GM23338 (cell line): ENCODE measurements at regions not wholly inside any gene's neighbourhood (a gene's known extent, or its start where the extent isn't known, plus 50 kb on each side); places are given as distances from the start of the nearest gene placed in this dataset.

Experiments used
- ATAC-seq: fragments of 200-7000 bp; cut with Tn5 transposase; 3 replicates; pipeline ENCODE4 v1.9.1; 2020
- DNase-seq: peaks from one replicate; pipeline ENCODE4 v3.0.0-alpha.2; 2015; ENCODE audit warnings: low spot score
- H2AFZ ChIP-seq: fragments of 200-600 bp; sonication (generic); 2 replicates; pipeline ENCODE4 v1.8.0; 2016; ENCODE audit warnings: antibody characterized with exemption, mild to moderate bottlenecking, moderate library complexity
- H3F3A ChIP-seq: fragments of 200-600 bp; sonication (generic); replicated peaks from 2 replicates; pipeline ENCODE4 v1.8.0; 2017; ENCODE audit warnings: antibody characterized with exemption, mixed run types, low read depth
- H3K27ac ChIP-seq: fragments of 200-600 bp; sonication (generic); 2 replicates; pipeline ENCODE4 v1.6.1; 2016; ENCODE audit warnings: low read depth
- H3K27me3 ChIP-seq: fragments of 200-600 bp; sonication (generic); 2 replicates; pipeline ENCODE4 v1.8.0; 2016; ENCODE audit warnings: mild to moderate bottlenecking, mixed run types, moderate library complexity; ENCODE audit not compliant: insufficient read depth
- H3K36me3 ChIP-seq: fragments of 200-600 bp; sonication (generic); 2 replicates; pipeline ENCODE4 v1.8.0; 2016; ENCODE audit warnings: mild to moderate bottlenecking; ENCODE audit not compliant: insufficient read depth
- H3K4me1 ChIP-seq: fragments of 200-600 bp; sonication (generic); 2 replicates; pipeline ENCODE4 v1.8.0; 2016; ENCODE audit warnings: mild to moderate bottlenecking, moderate library complexity; ENCODE audit not compliant: insufficient read depth
- H3K4me2 ChIP-seq: fragments of 200-600 bp; sonication (generic); 2 replicates; pipeline ENCODE4 v1.7.1; 2017; ENCODE audit warnings: mixed run types
- H3K4me3 ChIP-seq: fragments of 200-600 bp; sonication (generic); 2 replicates; pipeline ENCODE4 v1.6.1; 2016; ENCODE audit warnings: mixed run types
- H3K79me2 ChIP-seq: fragments of 200-600 bp; sonication (generic); replicated peaks from 2 replicates; pipeline ENCODE4 v1.8.0; 2017; ENCODE audit warnings: mild to moderate bottlenecking; ENCODE audit not compliant: insufficient read depth
- H3K9me2 ChIP-seq: fragments of 200-600 bp; sonication (generic); 2 replicates; pipeline ENCODE4 v1.8.0; 2017; ENCODE audit not compliant: insufficient read depth
- H4K20me1 ChIP-seq: fragments of 200-600 bp; sonication (generic); replicated peaks from 2 replicates; pipeline ENCODE4 v1.8.0; 2017; ENCODE audit warnings: mild to moderate bottlenecking; ENCODE audit not compliant: insufficient read depth
- H3K27ac Mint-ChIP-seq: 2 replicates; pipeline ENCODE4 v1.8.0; 2020; ENCODE audit warnings: inconsistent platforms, mild to moderate bottlenecking, moderate library complexity, mixed read lengths
- H3K27me3 Mint-ChIP-seq: 3 replicates; pipeline ENCODE4 v1.8.0; 2022; ENCODE audit warnings: low read depth, mild to moderate bottlenecking, moderate library complexity, mixed read lengths, inconsistent platforms; ENCODE audit not compliant: insufficient read depth, poor library complexity
- H3K36me3 Mint-ChIP-seq: 3 replicates; pipeline ENCODE4 v1.8.0; 2021; ENCODE audit warnings: low read depth, mild to moderate bottlenecking, inconsistent platforms, moderate library complexity, mixed read lengths
- H3K4me1 Mint-ChIP-seq: 3 replicates; pipeline ENCODE4 v1.8.0; 2020; ENCODE audit warnings: mild to moderate bottlenecking, inconsistent platforms, mixed read lengths
- H3K4me3 Mint-ChIP-seq: 3 replicates; pipeline ENCODE4 v1.8.0; 2021; ENCODE audit warnings: moderate library complexity, mild to moderate bottlenecking, inconsistent platforms, mixed read lengths
- H3K9me3 Mint-ChIP-seq: 3 replicates; pipeline ENCODE4 v1.8.0; 2020; ENCODE audit warnings: moderate library complexity, mild to moderate bottlenecking, inconsistent platforms, mixed read lengths
- ZNF331 ChIP-seq: fragments of 250-450 bp; sonication (Bioruptor Pico); IDR thresholded peaks from 2 replicates; pipeline ENCODE4 v1.5.0; 2020; ENCODE audit warnings: low read depth, mild to moderate bottlenecking, moderate library complexity
- TF ChIP-seq, protein P1 (sequence below): fragments of 250-450 bp; sonication (Bioruptor Pico); IDR thresholded peaks from 2 replicates; pipeline ENCODE4 v1.5.0; 2020; ENCODE audit warnings: mild to moderate bottlenecking, moderate library complexity
- TF ChIP-seq, protein P2 (sequence below): IDR thresholded peaks from one replicate; pipeline ENCODE4 v1.6.1; 2018; ENCODE audit warnings: antibody characterized with exemption; ENCODE audit not compliant: unreplicated experiment

DNA sequence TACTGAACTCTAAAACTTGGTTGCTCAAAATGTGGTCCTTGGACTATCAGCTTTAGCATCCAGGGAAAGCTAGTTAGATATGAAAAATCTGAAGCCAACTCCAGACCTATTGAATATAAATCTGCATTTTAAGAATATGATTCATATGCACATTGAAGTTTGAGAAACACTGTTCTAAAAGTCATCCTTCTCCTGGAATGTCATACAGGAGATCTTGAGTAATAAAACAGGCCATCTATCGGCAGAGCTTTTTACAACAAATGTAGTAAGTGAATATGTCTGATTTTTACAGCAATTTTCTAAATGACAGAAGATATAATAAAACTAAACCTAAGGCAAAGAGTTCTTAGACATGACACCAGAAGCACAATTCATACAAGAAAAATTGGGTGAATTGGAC is 140.4 kb downstream of the PMP22 start:
- Histone ChIP-seq H3K4me3 (no peak overlapping the region), H3F3A (no peaks in the 10 kb centered on the region), H4K20me1 (no peaks in the 10 kb centered on the region), H3K79me2 (no peaks in the 10 kb centered on the region), H3K36me3 (no peaks in the 10 kb centered on the region), H3K27ac (no peak overlapping the region), H3K9me2 (peaks cover 11% of the 10 kb centered on the region; the same call in 1 of the 2 replicates), H3K4me2 (no peak overlapping the region), H3K27me3 (no peaks in the 10 kb centered on the region), H3K4me1 (0 out of 2 replicates have a peak, but pooled peaks cover 3% of the 10 kb centered on the region), H2AFZ (no peak overlapping the region)
- Mint-ChIP-seq H3K4me3 (no peak overlapping the region), H3K4me1 (peaks cover 3% of the 10 kb centered on the region; the same call in 2 of the 3 replicates), H3K27me3 (peaks cover 5% of the 10 kb centered on the region), H3K36me3 (no peaks in the 10 kb centered on the region), H3K9me3 (no peaks in the 10 kb centered on the region; the same call in 2 of the 3 replicates), H3K27ac (no peak overlapping the region)
- DNase-seq (no peak), ATAC-seq (no peak)
- TF ChIP-seq, protein P1, sequence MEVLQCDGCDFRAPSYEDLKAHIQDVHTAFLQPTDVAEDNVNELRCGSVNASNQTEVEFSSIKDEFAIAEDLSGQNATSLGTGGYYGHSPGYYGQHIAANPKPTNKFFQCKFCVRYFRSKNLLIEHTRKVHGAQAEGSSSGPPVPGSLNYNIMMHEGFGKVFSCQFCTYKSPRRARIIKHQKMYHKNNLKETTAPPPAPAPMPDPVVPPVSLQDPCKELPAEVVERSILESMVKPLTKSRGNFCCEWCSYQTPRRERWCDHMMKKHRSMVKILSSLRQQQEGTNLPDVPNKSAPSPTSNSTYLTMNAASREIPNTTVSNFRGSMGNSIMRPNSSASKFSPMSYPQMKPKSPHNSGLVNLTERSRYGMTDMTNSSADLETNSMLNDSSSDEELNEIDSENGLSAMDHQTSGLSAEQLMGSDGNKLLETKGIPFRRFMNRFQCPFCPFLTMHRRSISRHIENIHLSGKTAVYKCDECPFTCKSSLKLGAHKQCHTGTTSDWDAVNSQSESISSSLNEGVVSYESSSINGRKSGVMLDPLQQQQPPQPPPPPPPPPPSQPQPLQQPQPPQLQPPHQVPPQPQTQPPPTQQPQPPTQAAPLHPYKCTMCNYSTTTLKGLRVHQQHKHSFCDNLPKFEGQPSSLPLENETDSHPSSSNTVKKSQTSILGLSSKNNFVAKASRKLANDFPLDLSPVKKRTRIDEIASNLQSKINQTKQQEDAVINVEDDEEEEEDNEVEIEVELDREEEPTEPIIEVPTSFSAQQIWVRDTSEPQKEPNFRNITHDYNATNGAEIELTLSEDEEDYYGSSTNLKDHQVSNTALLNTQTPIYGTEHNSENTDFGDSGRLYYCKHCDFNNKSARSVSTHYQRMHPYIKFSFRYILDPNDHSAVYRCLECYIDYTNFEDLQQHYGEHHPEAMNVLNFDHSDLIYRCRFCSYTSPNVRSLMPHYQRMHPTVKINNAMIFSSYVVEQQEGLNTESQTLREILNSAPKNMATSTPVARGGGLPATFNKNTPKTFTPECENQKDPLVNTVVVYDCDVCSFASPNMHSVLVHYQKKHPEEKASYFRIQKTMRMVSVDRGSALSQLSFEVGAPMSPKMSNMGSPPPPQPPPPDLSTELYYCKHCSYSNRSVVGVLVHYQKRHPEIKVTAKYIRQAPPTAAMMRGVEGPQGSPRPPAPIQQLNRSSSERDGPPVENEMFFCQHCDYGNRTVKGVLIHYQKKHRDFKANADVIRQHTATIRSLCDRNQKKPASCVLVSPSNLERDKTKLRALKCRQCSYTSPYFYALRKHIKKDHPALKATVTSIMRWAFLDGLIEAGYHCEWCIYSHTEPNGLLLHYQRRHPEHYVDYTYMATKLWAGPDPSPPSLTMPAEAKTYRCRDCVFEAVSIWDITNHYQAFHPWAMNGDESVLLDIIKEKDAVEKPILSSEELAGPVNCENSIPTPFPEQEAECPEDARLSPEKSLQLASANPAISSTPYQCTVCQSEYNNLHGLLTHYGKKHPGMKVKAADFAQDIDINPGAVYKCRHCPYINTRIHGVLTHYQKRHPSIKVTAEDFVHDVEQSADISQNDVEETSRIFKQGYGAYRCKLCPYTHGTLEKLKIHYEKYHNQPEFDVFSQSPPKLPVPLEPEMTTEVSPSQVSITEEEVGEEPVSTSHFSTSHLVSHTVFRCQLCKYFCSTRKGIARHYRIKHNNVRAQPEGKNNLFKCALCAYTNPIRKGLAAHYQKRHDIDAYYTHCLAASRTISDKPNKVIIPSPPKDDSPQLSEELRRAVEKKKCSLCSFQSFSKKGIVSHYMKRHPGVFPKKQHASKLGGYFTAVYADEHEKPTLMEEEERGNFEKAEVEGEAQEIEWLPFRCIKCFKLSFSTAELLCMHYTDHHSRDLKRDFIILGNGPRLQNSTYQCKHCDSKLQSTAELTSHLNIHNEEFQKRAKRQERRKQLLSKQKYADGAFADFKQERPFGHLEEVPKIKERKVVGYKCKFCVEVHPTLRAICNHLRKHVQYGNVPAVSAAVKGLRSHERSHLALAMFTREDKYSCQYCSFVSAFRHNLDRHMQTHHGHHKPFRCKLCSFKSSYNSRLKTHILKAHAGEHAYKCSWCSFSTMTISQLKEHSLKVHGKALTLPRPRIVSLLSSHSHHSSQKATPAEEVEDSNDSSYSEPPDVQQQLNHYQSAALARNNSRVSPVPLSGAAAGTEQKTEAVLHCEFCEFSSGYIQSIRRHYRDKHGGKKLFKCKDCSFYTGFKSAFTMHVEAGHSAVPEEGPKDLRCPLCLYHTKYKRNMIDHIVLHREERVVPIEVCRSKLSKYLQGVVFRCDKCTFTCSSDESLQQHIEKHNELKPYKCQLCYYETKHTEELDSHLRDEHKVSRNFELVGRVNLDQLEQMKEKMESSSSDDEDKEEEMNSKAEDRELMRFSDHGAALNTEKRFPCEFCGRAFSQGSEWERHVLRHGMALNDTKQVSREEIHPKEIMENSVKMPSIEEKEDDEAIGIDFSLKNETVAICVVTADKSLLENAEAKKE: no peak

DNA sequence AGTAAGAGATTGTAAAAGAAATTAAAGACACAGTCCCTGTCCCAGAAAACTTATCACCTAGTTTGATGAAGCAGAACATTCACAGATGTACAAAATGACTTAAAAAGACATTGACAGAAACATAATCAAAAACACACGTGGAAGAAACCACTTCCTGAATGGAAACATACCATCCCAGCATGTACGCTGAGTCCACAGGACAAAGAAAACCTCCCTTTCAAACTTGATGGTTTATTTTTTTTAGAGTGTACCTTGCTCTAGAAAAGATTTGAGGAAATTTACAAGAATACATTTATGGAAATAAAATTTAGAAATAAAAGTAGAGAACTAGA is 140.9 kb downstream of the PMP22 start:
- no peak for DNase-seq
- ATAC-seq: no peak
- no peaks in the 10 kb centered on the region for H3K27me3 ChIP-seq
- H3K9me3 Mint-ChIP-seq: no peaks in the 10 kb centered on the region; the same call in 2 of the 3 replicates
- H3K27me3 Mint-ChIP-seq: peaks cover 4% of the 10 kb centered on the region
- H3K9me2 ChIP-seq: peaks cover 11% of the 10 kb centered on the region; the same call in 1 of the 2 replicates
- H3K4me2 ChIP-seq: no peak overlapping the region
- 0 out of 2 replicates have a peak, but pooled peaks cover 4% of the 10 kb centered on the region for H3K4me1 ChIP-seq
- no peaks in the 10 kb centered on the region for H4K20me1 ChIP-seq
- H2AFZ ChIP-seq: no peak overlapping the region
- H3F3A ChIP-seq: no peaks in the 10 kb centered on the region
- no peaks in the 10 kb centered on the region for H3K36me3 Mint-ChIP-seq
- no peak overlapping the region for H3K4me3 Mint-ChIP-seq
- H3K4me3 ChIP-seq: no peak overlapping the region
- H3K27ac ChIP-seq: no peak overlapping the region
- H3K27ac Mint-ChIP-seq: no peak overlapping the region
- H3K36me3 ChIP-seq: no peaks in the 10 kb centered on the region
- no peaks in the 10 kb centered on the region for H3K79me2 ChIP-seq
- peaks cover 3% of the 10 kb centered on the region; the same call in 2 of the 3 replicates for H3K4me1 Mint-ChIP-seq
- TF ChIP-seq ZNF331 (CRISPR knock-in tag): no peak
- TF ChIP-seq, protein P2, sequence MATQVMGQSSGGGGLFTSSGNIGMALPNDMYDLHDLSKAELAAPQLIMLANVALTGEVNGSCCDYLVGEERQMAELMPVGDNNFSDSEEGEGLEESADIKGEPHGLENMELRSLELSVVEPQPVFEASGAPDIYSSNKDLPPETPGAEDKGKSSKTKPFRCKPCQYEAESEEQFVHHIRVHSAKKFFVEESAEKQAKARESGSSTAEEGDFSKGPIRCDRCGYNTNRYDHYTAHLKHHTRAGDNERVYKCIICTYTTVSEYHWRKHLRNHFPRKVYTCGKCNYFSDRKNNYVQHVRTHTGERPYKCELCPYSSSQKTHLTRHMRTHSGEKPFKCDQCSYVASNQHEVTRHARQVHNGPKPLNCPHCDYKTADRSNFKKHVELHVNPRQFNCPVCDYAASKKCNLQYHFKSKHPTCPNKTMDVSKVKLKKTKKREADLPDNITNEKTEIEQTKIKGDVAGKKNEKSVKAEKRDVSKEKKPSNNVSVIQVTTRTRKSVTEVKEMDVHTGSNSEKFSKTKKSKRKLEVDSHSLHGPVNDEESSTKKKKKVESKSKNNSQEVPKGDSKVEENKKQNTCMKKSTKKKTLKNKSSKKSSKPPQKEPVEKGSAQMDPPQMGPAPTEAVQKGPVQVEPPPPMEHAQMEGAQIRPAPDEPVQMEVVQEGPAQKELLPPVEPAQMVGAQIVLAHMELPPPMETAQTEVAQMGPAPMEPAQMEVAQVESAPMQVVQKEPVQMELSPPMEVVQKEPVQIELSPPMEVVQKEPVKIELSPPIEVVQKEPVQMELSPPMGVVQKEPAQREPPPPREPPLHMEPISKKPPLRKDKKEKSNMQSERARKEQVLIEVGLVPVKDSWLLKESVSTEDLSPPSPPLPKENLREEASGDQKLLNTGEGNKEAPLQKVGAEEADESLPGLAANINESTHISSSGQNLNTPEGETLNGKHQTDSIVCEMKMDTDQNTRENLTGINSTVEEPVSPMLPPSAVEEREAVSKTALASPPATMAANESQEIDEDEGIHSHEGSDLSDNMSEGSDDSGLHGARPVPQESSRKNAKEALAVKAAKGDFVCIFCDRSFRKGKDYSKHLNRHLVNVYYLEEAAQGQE: no peak
